SK-N-SH (cell line): ENCODE measurements at regions not wholly inside any gene's neighbourhood (a gene's known extent, or its start where the extent isn't known, plus 50 kb on each side); places are given as distances from the start of the nearest gene placed in this dataset.
A peak's percentile ranks its signal among the peaks of the same experiment; 100 is the strongest.

Source experiments
- CTCF ChIA-PET: fragments of 300-600, 350-600 bp; formaldehyde crosslinking; extraction: SDS; loops from one replicate; lab custom pipeline; 2021; lab: Yijun Ruan, JAX
- POLR2A ChIA-PET: fragments of 350-600 bp; sonication (Branson Sonifier 250); formaldehyde crosslinking; extraction: SDS; loops from one replicate; lab custom pipeline; 2020; ENCODE audit warnings: antibody characterized with exemption, inconsistent platforms; lab: Yijun Ruan, JAX
- DNase-seq: peaks from one replicate; pipeline ENCODE4 v3.0.0; 2012
- H2AFZ ChIP-seq: fragments of 200-600 bp; sonication (generic); 2 replicates; pipeline ENCODE4 v1.8.1; 2016; ENCODE audit warnings: antibody characterized with exemption, mild to moderate bottlenecking, low read depth
- H3F3A ChIP-seq: fragments of 200-600 bp; sonication (generic); replicated peaks from 2 replicates; pipeline ENCODE3; 2016; ENCODE audit warnings: antibody characterized with exemption, mild to moderate bottlenecking; ENCODE audit not compliant: insufficient read depth
- H3K27ac ChIP-seq, 2 experiments: fragments of 200-500 bp in 1 of 2; fragments of 200-600 bp in 1 of 2; sonication (Bioruptor generic) in 1 of 2; sonication (generic), shearing (Covaris generic) in 1 of 2; 2 replicates each; pipeline versions ENCODE4 v1.5.1 to v1.6.1; 2014 to 2016; ENCODE audit warnings: low read depth in 2 of 2, inconsistent platforms in 1 of 2, low read length in 1 of 2, mild to moderate bottlenecking in 1 of 2, mixed read lengths in 1 of 2
- H3K27me3 ChIP-seq: fragments of 200-600 bp; sonication (generic), shearing (Covaris generic); 2 replicates; pipeline ENCODE4 v1.6.1; 2016; ENCODE audit warnings: mixed run types; ENCODE audit not compliant: insufficient read depth
- H3K36me3 ChIP-seq, 2 experiments: fragments of 200-500 bp in 1 of 2; fragments of 200-600 bp in 1 of 2; sonication (Bioruptor generic) in 1 of 2; sonication (generic) in 1 of 2; replicated peaks in 1 of 2; 2 replicates each; pipeline versions ENCODE3 to v1.5.1; 2014 to 2016; ENCODE audit warnings: low read length in 1 of 2, mild to moderate bottlenecking in 1 of 2; ENCODE audit not compliant: insufficient read depth in 2 of 2, control insufficient read depth in 1 of 2
- H3K4me1 ChIP-seq, 2 experiments: fragments of 200-500 bp in 1 of 2; fragments of 200-600 bp in 1 of 2; sonication (Bioruptor generic) in 1 of 2; sonication (generic), shearing (Covaris generic) in 1 of 2; 2 replicates each; pipeline versions ENCODE4 v1.5.1 to v1.6.1; 2014 to 2016; ENCODE audit warnings: low read depth in 1 of 2, low read length in 1 of 2, mixed run types in 1 of 2; ENCODE audit not compliant: insufficient read depth in 2 of 2, control insufficient read depth in 1 of 2
- H3K4me2 ChIP-seq: fragments of 200-600 bp; sonication (generic), shearing (Covaris generic); 2 replicates; pipeline ENCODE4 v1.6.1; 2017; ENCODE audit warnings: mixed run types
- H3K4me3 ChIP-seq, 2 experiments: fragments of 200-500 bp in 1 of 2; fragments of 200-600 bp in 1 of 2; sonication (Bioruptor generic) in 1 of 2; sonication (generic), shearing (Covaris generic) in 1 of 2; 2 replicates each; pipeline versions ENCODE4 v1.5.1 to v1.8.1; 2014 to 2016; ENCODE audit warnings: low read depth in 2 of 2, inconsistent platforms in 1 of 2, low read length in 1 of 2, mild to moderate bottlenecking in 1 of 2, mixed read lengths in 1 of 2, moderate library complexity in 1 of 2
- H3K79me2 ChIP-seq: fragments of 200-600 bp; sonication (generic); 2 replicates; pipeline ENCODE4 v1.8.1; 2017; ENCODE audit warnings: mild to moderate bottlenecking; ENCODE audit not compliant: insufficient read depth
- H3K9ac ChIP-seq: fragments of 200-600 bp; sonication (generic); 2 replicates; pipeline ENCODE4 v1.6.1; 2017; ENCODE audit warnings: mixed run types
- H3K9me2 ChIP-seq: fragments of 200-600 bp; sonication (generic); 2 replicates; pipeline ENCODE4 v1.6.1; 2017; ENCODE audit warnings: mixed run types
- H3K9me3 ChIP-seq: fragments of 200-600 bp; sonication (generic); 2 replicates; pipeline ENCODE4 v1.6.1; 2017; ENCODE audit warnings: mixed run types, mild to moderate bottlenecking, moderate library complexity
- H4K20me1 ChIP-seq: fragments of 200-600 bp; sonication (generic); 2 replicates; pipeline ENCODE4 v1.6.1; 2017; ENCODE audit warnings: mild to moderate bottlenecking, mixed run types; ENCODE audit not compliant: insufficient read depth
- CHD2 ChIP-seq: fragments of 150-350 bp; IDR thresholded peaks from 2 replicates; pipeline ENCODE4 v1.6.1; 2018; ENCODE audit warnings: low read length; ENCODE audit not compliant: partially characterized antibody
- EP300 ChIP-seq, 2 experiments: IDR thresholded peaks; 2 replicates each; pipeline versions ENCODE4 v1.4.0 to v1.6.1; 2012; ENCODE audit warnings: borderline replicate concordance in 1 of 2, low read depth in 1 of 2, low read length in 1 of 2
- EZH2phosphoT487 ChIP-seq: fragments of 200-600 bp; sonication (generic); IDR thresholded peaks from 2 replicates; pipeline ENCODE4 v1.6.1; 2017; ENCODE audit warnings: low read depth, mixed run types, mild to moderate bottlenecking, antibody characterized with exemption, moderate library complexity, borderline replicate concordance
- FOSL2 ChIP-seq: IDR thresholded peaks from 2 replicates; pipeline ENCODE4 v1.4.0; 2012; ENCODE audit warnings: low read depth, mild to moderate bottlenecking, moderate library complexity, borderline replicate concordance
- GABPA ChIP-seq: IDR thresholded peaks from 2 replicates; pipeline ENCODE4 v1.4.0; 2012; ENCODE audit warnings: low read depth, mild to moderate bottlenecking
- JUND ChIP-seq: IDR thresholded peaks from 2 replicates; pipeline ENCODE4 v1.4.0; 2012
- MAX ChIP-seq: IDR thresholded peaks from 2 replicates; pipeline ENCODE4 v1.4.0; 2012; ENCODE audit warnings: low read depth
- MEF2A ChIP-seq: IDR thresholded peaks from 2 replicates; pipeline ENCODE4 v1.4.0; 2012; ENCODE audit warnings: low read depth, borderline replicate concordance
- NFIC ChIP-seq: IDR thresholded peaks from 2 replicates; pipeline ENCODE4 v1.4.0; 2012; ENCODE audit warnings: borderline replicate concordance
- RAD21 ChIP-seq: IDR thresholded peaks from 2 replicates; pipeline ENCODE4 v1.6.1; 2012; ENCODE audit warnings: mild to moderate bottlenecking, low read length
- RFX5 ChIP-seq: IDR thresholded peaks from 2 replicates; pipeline ENCODE4 v1.6.1; 2012; ENCODE audit warnings: mild to moderate bottlenecking, improper control_type of control experiment, low read length
- RXRA ChIP-seq: IDR thresholded peaks from 2 replicates; pipeline ENCODE4 v1.4.0; 2012; ENCODE audit warnings: low read depth, mild to moderate bottlenecking, borderline replicate concordance
- SMC3 ChIP-seq: IDR thresholded peaks from 2 replicates; pipeline ENCODE4 v1.6.1; 2012; ENCODE audit warnings: low read depth, low read length, improper control_type of control experiment
- TAF1 ChIP-seq: IDR thresholded peaks from 2 replicates; pipeline ENCODE4 v1.6.1; 2012; ENCODE audit warnings: low read depth, mild to moderate bottlenecking, low read length, moderate library complexity, borderline replicate concordance
- TCF12 ChIP-seq: IDR thresholded peaks from 2 replicates; pipeline ENCODE4 v1.4.0; 2012
- TEAD4 ChIP-seq: IDR thresholded peaks from 2 replicates; pipeline ENCODE4 v1.4.0; 2012; ENCODE audit warnings: mild to moderate bottlenecking, borderline replicate concordance; ENCODE audit not compliant: insufficient read depth
- USF1 ChIP-seq: IDR thresholded peaks from 2 replicates; pipeline ENCODE4 v1.4.0; 2012; ENCODE audit warnings: low read depth, borderline replicate concordance
- YY1 ChIP-seq: IDR thresholded peaks from 2 replicates; pipeline ENCODE4 v1.4.0; 2012; ENCODE audit warnings: low read depth, mild to moderate bottlenecking
- WGBS: methylation state at CpG from one replicate; pipeline ENCODE4 v1.1.6; 2017; ENCODE audit warnings: low lambda C conversion rate; 5-methylcytosine and 5-hydroxymethylcytosine counted together
- TF ChIP-seq, protein P1 (sequence below): fragments of 200-600 bp; sonication (generic); IDR thresholded peaks from 2 replicates; pipeline ENCODE4 v1.6.1; 2017; ENCODE audit warnings: antibody characterized with exemption, mild to moderate bottlenecking, moderate library complexity
- TF ChIP-seq, protein P2 (sequence below): IDR thresholded peaks from 2 replicates; pipeline ENCODE4 v1.6.1; 2012; ENCODE audit warnings: mild to moderate bottlenecking, low read depth, low read length, moderate library complexity

DNA sequence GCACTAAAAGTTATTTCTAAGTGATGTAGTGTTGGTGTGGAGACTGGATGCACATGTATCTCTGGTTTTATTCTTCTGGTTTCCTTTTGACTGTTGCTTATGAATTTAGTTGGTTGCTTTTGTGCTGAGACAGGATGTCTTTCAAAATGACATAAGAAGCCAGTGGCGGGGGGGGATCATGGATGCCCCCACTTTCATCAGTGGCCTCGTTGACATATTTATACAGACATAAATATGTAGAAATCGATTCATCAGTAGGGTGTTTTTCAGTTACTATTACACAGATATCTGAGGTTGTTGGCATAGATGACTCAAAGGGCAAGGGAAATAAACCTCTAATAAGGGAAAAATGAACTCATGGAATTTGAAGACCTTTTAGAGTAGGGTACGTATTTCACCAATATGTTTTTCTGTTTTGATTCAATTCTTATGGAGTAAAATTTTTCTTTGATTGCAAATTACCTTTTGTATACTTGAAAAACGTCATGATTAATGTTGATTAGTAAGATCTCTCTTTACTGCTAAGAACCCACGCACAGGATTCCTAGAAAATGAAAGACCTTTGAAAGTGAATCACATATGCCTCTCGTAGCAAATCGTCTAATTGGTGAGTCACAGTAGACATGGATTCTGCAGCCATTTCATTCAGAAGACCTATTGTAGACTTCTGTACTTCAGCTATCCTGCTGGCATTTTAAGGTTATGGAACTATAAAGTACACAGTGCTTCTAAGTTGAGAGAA is 97.4 kb upstream of the RBMS3 start:
- no peaks in the 10 kb centered on the region for H4K20me1 ChIP-seq
- H3K9me2 ChIP-seq = no peaks in the 10 kb centered on the region
- no peaks in the 10 kb centered on the region for H3K9me3 ChIP-seq
- H3F3A ChIP-seq = peaks cover 54% of the 10 kb centered on the region
- H2AFZ ChIP-seq = peak overlapping the region; percentile 18; the same call in 1 of the 2 replicates
- peak overlapping the region; percentile 4; the same call in 1 of the 2 replicates for H3K9ac ChIP-seq
- H3K4me2 ChIP-seq = peak overlapping the region; percentile 22
- ChIA-PET POLR2A (no interaction called here), CTCF (no interaction called here)
- peak overlapping the region; percentile 1 to 12; a peak in 1 of 4 replicates for H3K4me3 ChIP-seq
- H3K79me2 ChIP-seq = no peaks in the 10 kb centered on the region
- no peaks in the 10 kb centered on the region for H3K36me3 ChIP-seq
- DNase-seq = no peak
- peak overlapping the region; percentile 11 to 96 for H3K27ac ChIP-seq
- TF ChIP-seq RXRA (peak; percentile 23; the same call in 1 of the 2 replicates), YY1 (peak; percentile 55; the same call in 1 of the 2 replicates), USF1 (no peak), GABPA (no peak), EP300 (IDR thresholded peaks at IDR 0.05; ENCODE audit: borderline replicate concordance in 1 of 2, low read depth in 1 of 2, low read length in 1 of 2) (peak in 1 of 2 experiments; percentile 15; a peak in 1 of 4 replicates), TCF12 (peak; percentile 61), SMC3 (no peak), FOSL2 (peak; percentile 79), NFIC (peak; percentile 32; the same call in 1 of the 2 replicates), JUND (peak; percentile 72), MAX (0 out of 2 replicates have a peak, but pooled peaks have one; percentile 21)
- WGBS = 22% methylated on average over 8 of the region's 8 CpGs
- no peaks in the 10 kb centered on the region for H3K27me3 ChIP-seq
- H3K4me1 ChIP-seq = peaks cover 0 to 33% of the 10 kb centered on the region in 2 experiments; a peak in 2 of 4 replicates

GRCh38 chr3:29185706-29186105 is 95.2 kb upstream of the RBMS3 start:
- H3K4me2 ChIP-seq = no peak overlapping the region
- POLR2A ChIA-PET = no interaction called here
- H3K4me1 ChIP-seq = peaks cover 0 to 37% of the 10 kb centered on the region in 2 experiments; a peak in 2 of 4 replicates
- no peak for DNase-seq
- H3F3A ChIP-seq = peaks cover 55% of the 10 kb centered on the region
- no peaks in the 10 kb centered on the region for H3K27me3 ChIP-seq
- WGBS = 88% methylated on average over 1 of the region's 1 CpG
- no peak overlapping the region for H3K4me3 ChIP-seq
- H2AFZ ChIP-seq = no peak overlapping the region
- no peaks in the 10 kb centered on the region for H4K20me1 ChIP-seq
- no peaks in the 10 kb centered on the region for H3K79me2 ChIP-seq
- H3K9me3 ChIP-seq = no peaks in the 10 kb centered on the region
- peak overlapping the region; percentile 41; the same call in 1 of the 2 replicates for H3K9ac ChIP-seq
- no peaks in the 10 kb centered on the region for H3K9me2 ChIP-seq
- H3K36me3 ChIP-seq = no peaks in the 10 kb centered on the region
- CTCF ChIA-PET = interaction anchor here (0.6 kb wide), 1 partner anchor 14 kb away, joined by 3 read pairs; no protein-coding TSS in a partner anchor
- peak overlapping the region; percentile 79 to 96; a peak in 3 of 4 replicates for H3K27ac ChIP-seq
- TF ChIP-seq, protein P1, sequence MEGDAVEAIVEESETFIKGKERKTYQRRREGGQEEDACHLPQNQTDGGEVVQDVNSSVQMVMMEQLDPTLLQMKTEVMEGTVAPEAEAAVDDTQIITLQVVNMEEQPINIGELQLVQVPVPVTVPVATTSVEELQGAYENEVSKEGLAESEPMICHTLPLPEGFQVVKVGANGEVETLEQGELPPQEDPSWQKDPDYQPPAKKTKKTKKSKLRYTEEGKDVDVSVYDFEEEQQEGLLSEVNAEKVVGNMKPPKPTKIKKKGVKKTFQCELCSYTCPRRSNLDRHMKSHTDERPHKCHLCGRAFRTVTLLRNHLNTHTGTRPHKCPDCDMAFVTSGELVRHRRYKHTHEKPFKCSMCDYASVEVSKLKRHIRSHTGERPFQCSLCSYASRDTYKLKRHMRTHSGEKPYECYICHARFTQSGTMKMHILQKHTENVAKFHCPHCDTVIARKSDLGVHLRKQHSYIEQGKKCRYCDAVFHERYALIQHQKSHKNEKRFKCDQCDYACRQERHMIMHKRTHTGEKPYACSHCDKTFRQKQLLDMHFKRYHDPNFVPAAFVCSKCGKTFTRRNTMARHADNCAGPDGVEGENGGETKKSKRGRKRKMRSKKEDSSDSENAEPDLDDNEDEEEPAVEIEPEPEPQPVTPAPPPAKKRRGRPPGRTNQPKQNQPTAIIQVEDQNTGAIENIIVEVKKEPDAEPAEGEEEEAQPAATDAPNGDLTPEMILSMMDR = no peak
- TF ChIP-seq RAD21 (no peak), EZH2phosphoT487 (no peak), RFX5 (no peak), GABPA (no peak), TEAD4 (no peak), TCF12 (no peak), MEF2A (no peak), JUND (no peak), SMC3 (no peak), RXRA (no peak), CHD2 (no peak), NFIC (no peak), TAF1 (no peak)
- TF ChIP-seq, protein P2, sequence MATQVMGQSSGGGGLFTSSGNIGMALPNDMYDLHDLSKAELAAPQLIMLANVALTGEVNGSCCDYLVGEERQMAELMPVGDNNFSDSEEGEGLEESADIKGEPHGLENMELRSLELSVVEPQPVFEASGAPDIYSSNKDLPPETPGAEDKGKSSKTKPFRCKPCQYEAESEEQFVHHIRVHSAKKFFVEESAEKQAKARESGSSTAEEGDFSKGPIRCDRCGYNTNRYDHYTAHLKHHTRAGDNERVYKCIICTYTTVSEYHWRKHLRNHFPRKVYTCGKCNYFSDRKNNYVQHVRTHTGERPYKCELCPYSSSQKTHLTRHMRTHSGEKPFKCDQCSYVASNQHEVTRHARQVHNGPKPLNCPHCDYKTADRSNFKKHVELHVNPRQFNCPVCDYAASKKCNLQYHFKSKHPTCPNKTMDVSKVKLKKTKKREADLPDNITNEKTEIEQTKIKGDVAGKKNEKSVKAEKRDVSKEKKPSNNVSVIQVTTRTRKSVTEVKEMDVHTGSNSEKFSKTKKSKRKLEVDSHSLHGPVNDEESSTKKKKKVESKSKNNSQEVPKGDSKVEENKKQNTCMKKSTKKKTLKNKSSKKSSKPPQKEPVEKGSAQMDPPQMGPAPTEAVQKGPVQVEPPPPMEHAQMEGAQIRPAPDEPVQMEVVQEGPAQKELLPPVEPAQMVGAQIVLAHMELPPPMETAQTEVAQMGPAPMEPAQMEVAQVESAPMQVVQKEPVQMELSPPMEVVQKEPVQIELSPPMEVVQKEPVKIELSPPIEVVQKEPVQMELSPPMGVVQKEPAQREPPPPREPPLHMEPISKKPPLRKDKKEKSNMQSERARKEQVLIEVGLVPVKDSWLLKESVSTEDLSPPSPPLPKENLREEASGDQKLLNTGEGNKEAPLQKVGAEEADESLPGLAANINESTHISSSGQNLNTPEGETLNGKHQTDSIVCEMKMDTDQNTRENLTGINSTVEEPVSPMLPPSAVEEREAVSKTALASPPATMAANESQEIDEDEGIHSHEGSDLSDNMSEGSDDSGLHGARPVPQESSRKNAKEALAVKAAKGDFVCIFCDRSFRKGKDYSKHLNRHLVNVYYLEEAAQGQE = no peak
